A549 (cell line): ENCODE measurements at regions not wholly inside any gene's neighbourhood (a gene's known extent, or its start where the extent isn't known, plus 50 kb on each side); places are given as distances from the start of the nearest gene placed in this dataset.

Experiments
- ATAC-seq, 2 experiments: fragments of 200-7000 bp in 1 of 2; fragments of >200 bp in 1 of 2; cut with Nextera tagmentation in 1 of 2; cut with Tn5 transposase in 1 of 2; 3 replicates each; pipeline versions ENCODE4 v1.8.0 to v1.9.1; 2018 to 2020; ENCODE audit warnings: mild to moderate bottlenecking in 1 of 2, moderate library complexity in 1 of 2
- CTCF ChIA-PET: fragments of 300-600 bp; sonication (Branson Sonifier 250); formaldehyde crosslinking; extraction: SDS; loops from one replicate; lab custom pipeline; 2021; ENCODE audit warnings: antibody characterized with exemption, inconsistent platforms; lab: Yijun Ruan, JAX
- POLR2A ChIA-PET: fragments of 350-600 bp; formaldehyde crosslinking; extraction: SDS; loops from one replicate; lab custom pipeline; 2021; ENCODE audit warnings: antibody characterized with exemption, inconsistent platforms; lab: Yijun Ruan, JAX
- DNase-seq, 2 experiments: peaks; one replicate each; pipeline versions ENCODE4 v3.0.0 to v3.0.0-alpha.2; 2011 to 2016; ENCODE audit warnings: low read depth in 1 of 2, low spot score in 1 of 2
- FAIRE-seq: peaks from 2 replicates; lab custom pipeline; 2011; peaks lifted over from hg19 to GRCh38; lab: Jason Lieb, UNC
- H3K27ac ChIP-seq, 2 experiments: fragments of >200 bp; sonication (Bioruptor Twin); formaldehyde crosslinking; 3 replicates each; pipeline ENCODE4 v1.5.1; 2016 to 2017
- H3K4me1 ChIP-seq: fragments of >200 bp; sonication (Bioruptor Twin); formaldehyde crosslinking; 3 replicates; pipeline ENCODE4 v1.6.1; 2016
- H3K4me2 ChIP-seq: fragments of >200 bp; sonication (Bioruptor Twin); formaldehyde crosslinking; 3 replicates; pipeline ENCODE4 v1.6.1; 2016
- H3K4me3 ChIP-seq: fragments of >200 bp; sonication (Bioruptor Twin); formaldehyde crosslinking; 3 replicates; pipeline ENCODE4 v1.5.1; 2016
- H3K9me3 ChIP-seq: fragments of >200 bp; sonication (Bioruptor Twin); formaldehyde crosslinking; 3 replicates; pipeline ENCODE4 v1.6.1; 2016
- ATOH8 ChIP-seq: fragments of 250-450 bp; sonication (Bioruptor Pico); IDR thresholded peaks from 2 replicates; pipeline ENCODE4 v1.5.0; 2020; ENCODE audit warnings: low read depth, mild to moderate bottlenecking, moderate library complexity
- BCL3 ChIP-seq: fragments of >200 bp; sonication (Bioruptor Twin); formaldehyde crosslinking; IDR thresholded peaks from 3 replicates; pipeline ENCODE4 v1.6.1; 2016
- CBX2 ChIP-seq: fragments of 200-600 bp; sonication (generic); IDR thresholded peaks from 2 replicates; pipeline ENCODE4 v1.6.1; 2016; ENCODE audit warnings: low read depth, mild to moderate bottlenecking, borderline replicate concordance
- CHD2 ChIP-seq: fragments of 150-350 bp; IDR thresholded peaks from 2 replicates; pipeline ENCODE4 v1.6.1; 2014; ENCODE audit warnings: low read length; ENCODE audit not compliant: partially characterized antibody
- E2F6 ChIP-seq: IDR thresholded peaks from 2 replicates; pipeline ENCODE4 v1.6.1; 2012; ENCODE audit warnings: low read depth, borderline replicate concordance
- ELK1 ChIP-seq: fragments of 150-350 bp; IDR thresholded peaks from 2 replicates; pipeline ENCODE4 v1.6.1; 2014; ENCODE audit warnings: low read depth, mild to moderate bottlenecking, low read length
- ESRRA ChIP-seq: fragments of 150-350 bp; IDR thresholded peaks from 2 replicates; pipeline ENCODE4 v1.6.1; 2014; ENCODE audit warnings: mild to moderate bottlenecking, low read length, borderline replicate concordance
- HMGXB4 ChIP-seq: fragments of 250-450 bp; sonication (Bioruptor Pico); IDR thresholded peaks from 2 replicates; pipeline ENCODE4 v1.5.0; 2021; ENCODE audit warnings: mild to moderate bottlenecking, moderate library complexity, borderline replicate concordance
- JUNB ChIP-seq: fragments of >200 bp; sonication (Bioruptor Twin); formaldehyde crosslinking; IDR thresholded peaks from 2 replicates; pipeline ENCODE4 v1.6.1; 2016
- NPAS2 ChIP-seq: fragments of 250-450 bp; sonication (Bioruptor Pico); IDR thresholded peaks from 2 replicates; pipeline ENCODE4 v1.8.0; 2022; ENCODE audit warnings: mild to moderate bottlenecking, moderate library complexity, borderline replicate concordance
- NR3C1 ChIP-seq: fragments of >200 bp; sonication (Bioruptor Twin); formaldehyde crosslinking; IDR thresholded peaks from 3 replicates; pipeline ENCODE4 v1.6.1; 2017
- PHF8 ChIP-seq: fragments of 200-600 bp; sonication (generic); IDR thresholded peaks from 2 replicates; pipeline ENCODE4 v1.6.1; 2016; ENCODE audit warnings: low read depth, mild to moderate bottlenecking, antibody characterized with exemption, moderate library complexity, borderline replicate concordance
- RCOR1 ChIP-seq: fragments of 150-350 bp; IDR thresholded peaks from 2 replicates; pipeline ENCODE4 v1.6.1; 2014; ENCODE audit warnings: antibody characterized with exemption, low read length, low read depth
- SMC3 ChIP-seq: fragments of >200 bp; sonication (Bioruptor Twin); formaldehyde crosslinking; IDR thresholded peaks from 3 replicates; pipeline ENCODE4 v1.6.1; 2018; ENCODE audit warnings: inconsistent platforms
- SREBF2 ChIP-seq: fragments of 450-650 bp; IDR thresholded peaks from 2 replicates; pipeline ENCODE4 v1.6.1; 2014; ENCODE audit warnings: mild to moderate bottlenecking, moderate library complexity
- USF2 ChIP-seq: fragments of 450-650 bp; IDR thresholded peaks from 2 replicates; pipeline ENCODE4 v1.6.1; 2014; ENCODE audit warnings: antibody characterized with exemption
- WGBS: methylation state at CpG from one replicate; pipeline ENCODE4 v1.1.6; 2017; ENCODE audit errors: missing lambda C conversion rate; 5-methylcytosine and 5-hydroxymethylcytosine counted together

GRCh38 chr16:9389543-9390207 is 298.2 kb downstream of the HAPSTR1 start:
- no peak for ATAC-seq
- TF ChIP-seq SREBF2 (no peak), USF2 (peak; percentile 38; the same call in 1 of the 2 replicates)
- no peak for FAIRE-seq
- no peaks in the 10 kb centered on the region for H3K9me3 ChIP-seq
- CTCF ChIA-PET = no interaction called here
- DNase-seq = no peak
- H3K27ac ChIP-seq = no peak overlapping the region
- no peak overlapping the region for H3K4me2 ChIP-seq
- WGBS = 0% methylated on average over 1 of the region's 1 CpG
- POLR2A ChIA-PET = no interaction called here
- H3K4me3 ChIP-seq = no peak overlapping the region
- no peaks in the 10 kb centered on the region for H3K4me1 ChIP-seq

- no peaks in the 10 kb centered on the region for H3K4me1 ChIP-seq
- ATAC-seq (no peak), DNase-seq (no peak), FAIRE-seq (no peak)
- TF ChIP-seq NR3C1 (no peak), PHF8 (no peak)
- ChIA-PET POLR2A (no interaction called here), CTCF (no interaction called here)
- 32% methylated on average over 7 of the region's 7 CpGs for WGBS
- H3K4me3 ChIP-seq = no peak overlapping the region
- H3K9me3 ChIP-seq = no peaks in the 10 kb centered on the region
- H3K27ac ChIP-seq = no peak overlapping the region
- no peak overlapping the region for H3K4me2 ChIP-seq
Observed at GRCh38 chr16:9392956-9393355, 301.5 kb downstream of the HAPSTR1 start.

GRCh38 chr16:9393591-9393990 is 302.1 kb downstream of the HAPSTR1 start:
- FAIRE-seq = no peak
- Histone ChIP-seq H3K4me1 (no peaks in the 10 kb centered on the region), H3K4me3 (no peak overlapping the region), H3K4me2 (no peak overlapping the region), H3K27ac (no peak overlapping the region), H3K9me3 (no peaks in the 10 kb centered on the region)
- no peak for ATAC-seq
- CTCF ChIA-PET = no interaction called here
- POLR2A ChIA-PET = no interaction called here
- WGBS = 5% methylated on average over 8 of the region's 8 CpGs
- no peak for DNase-seq
- no peak for TF ChIP-seq BCL3
- TF ChIP-seq E2F6 = no peak
- TF ChIP-seq JUNB = no peak
- TF ChIP-seq RCOR1 = no peak
- TF ChIP-seq PHF8 = no peak
- TF ChIP-seq NPAS2 (CRISPR knock-in tag) = no peak
- TF ChIP-seq HMGXB4 = no peak
- no peak for TF ChIP-seq ELK1
- TF ChIP-seq ESRRA = no peak
- no peak for TF ChIP-seq ATOH8 (CRISPR knock-in tag)
- TF ChIP-seq CHD2 = no peak
- no peak for TF ChIP-seq SMC3
- no peak for TF ChIP-seq CBX2
